Heart left ventricle (tissue), 16 donors: ENCODE measurements at regions not wholly inside any gene's neighbourhood (a gene's known extent, or its start where the extent isn't known, plus 50 kb on each side); places are given as distances from the start of the nearest gene placed in this dataset.

ENCODE experiments used
- ATAC-seq, 4 donors: fragments of 200-7000 bp; cut with Tn5 transposase; one replicate each; pipeline ENCODE4 v1.9.1; 2020 to 2022; ENCODE audit warnings: moderate library complexity in 4 of 4, mild to moderate bottlenecking in 3 of 4, moderate number of reproducible peaks in 1 of 4
- DNase-seq, 5 donors: peaks; one replicate each; pipeline ENCODE4 v3.0.0-alpha.2; 2020
- H3K27ac ChIP-seq, 12 donors: fragments of 200-600 bp; sonication (generic) in 4 of 12; one replicate each; pipeline versions ENCODE4 v1.5.0 to v1.8.0; 2016 to 2022; ENCODE audit warnings: mild to moderate bottlenecking in 2 of 12
- H3K27me3 ChIP-seq, 9 donors: fragments of 200-600 bp; sonication (generic) in 2 of 9; one replicate each; pipeline versions ENCODE4 v1.5.1 to v1.8.0; 2016 to 2022; ENCODE audit warnings: mild to moderate bottlenecking in 3 of 9
- H3K36me3 ChIP-seq, 9 donors: fragments of 200-600 bp; sonication (generic) in 2 of 9; one replicate each; pipeline versions ENCODE4 v1.5.0 to v1.8.0; 2018 to 2022; ENCODE audit warnings: mild to moderate bottlenecking in 2 of 9
- H3K4me1 ChIP-seq, 12 donors: fragments of 200-600 bp; sonication (generic) in 4 of 12; one replicate each; pipeline versions ENCODE4 v1.5.0 to v1.8.0; 2016 to 2022; ENCODE audit warnings: mild to moderate bottlenecking in 3 of 12
- H3K4me3 ChIP-seq, 12 donors: fragments of 200-600 bp; sonication (generic) in 4 of 12; one replicate each; pipeline versions ENCODE4 v1.5.0 to v1.8.0; 2017 to 2022; ENCODE audit warnings: mild to moderate bottlenecking in 9 of 12, moderate library complexity in 4 of 12
- H3K9me3 ChIP-seq, 12 donors: fragments of 200-600 bp; sonication (generic) in 4 of 12; one replicate each; pipeline versions ENCODE4 v1.5.0 to v1.8.0; 2016 to 2022; ENCODE audit warnings: mild to moderate bottlenecking in 1 of 12
- POLR2A ChIP-seq, 2 donors: fragments of 450-650 bp; IDR thresholded peaks; one replicate each; pipeline ENCODE4 v1.6.1; 2017; ENCODE audit warnings: antibody characterized with exemption in 2 of 2, mild to moderate bottlenecking in 2 of 2, moderate library complexity in 2 of 2
- WGBS, 4 donors: extraction: QIAGEN DNeasy Blood & Tissue Kit in 2 of 4; methylation state at CpG; one replicate each; pipeline versions ENCODE4 v1.1.5 to v1.1.7; 2013 to 2018; 5-methylcytosine and 5-hydroxymethylcytosine counted together
- intact Hi-C, 10 donors: fragments of 100-400 bp; cut with DNase I; formaldehyde crosslinking; loops; one replicate each; pipeline versions ENCODE4 v1.11.1 to v1.14.2; 2022
- TF ChIP-seq, protein P1 (sequence below), 12 donors: fragments of 200-600 bp; sonication (generic) in 4 of 12; IDR thresholded peaks; one replicate each; pipeline versions ENCODE4 v1.5.0 to v1.8.0; 2018 to 2022; ENCODE audit warnings: antibody characterized with exemption in 12 of 12, mild to moderate bottlenecking in 5 of 12
- donor health status: ischemic (EF 13 %, LVEDD 7.1; RV severe dilation, severe dysfunction).
- donor health status: healthy with polysubstance abuse.
- donor health status: DM: no; HTN: yes; CAD: no.
- donor health status: DM: no; HTN: no; CAD: no.
- donor health status: ischemic (EF 25% LVEDD 6.9; RV normal size, moderate dysfunction).
- donor health status: ischemic (EF 25% LVEDD 5.7; RV mildly dilated, moderate dysfunction).
- donor health status: healthy.
- donor health status: DM: yes; HTN: yes; CAD: no.
- donor health status: ischemic (EF 35%, LVEDD 5.7; RV mildly dilated, moderate dysfunction).
- donor health status: nonischemic (EF 11% LVEDD 7.7; RV severe dilation, severe dysfunction).
- donor health status: DM: yes; HTN: yes; CAD: no.
- donor health status: PGD.
- donor health status: ischemic (EF 29% LVEDD 5.4; RV normal size, mild dysfunction).
- donor health status: nonischemic (EF 23%, LVEDD 6.1; RV moderate dilation, normal function).

DNA sequence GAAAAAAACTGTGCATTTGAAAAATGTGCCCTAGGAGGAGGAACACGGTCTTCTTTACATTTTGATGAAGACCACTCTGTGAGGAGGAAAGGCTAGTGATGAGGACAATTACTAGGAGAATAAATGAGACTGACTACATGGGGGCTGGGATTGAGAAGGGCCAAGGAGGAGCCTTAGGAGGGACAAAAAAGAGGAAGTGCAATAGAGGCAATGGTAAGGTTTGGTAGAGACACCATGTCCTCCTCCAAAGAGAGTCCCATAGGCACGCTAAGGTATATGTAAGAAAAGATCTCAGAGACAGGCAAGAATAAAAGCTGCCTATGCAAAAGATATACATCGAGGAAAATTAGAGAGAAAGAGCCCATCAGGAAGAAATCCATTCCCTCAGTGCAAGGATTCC is 336.5 kb upstream of the SFRP2 start:
- no peak for DNase-seq
- WGBS, 4 donors: 80 to 85% (median 81%) methylated on average over 3 of the region's 3 CpGs

DNA sequence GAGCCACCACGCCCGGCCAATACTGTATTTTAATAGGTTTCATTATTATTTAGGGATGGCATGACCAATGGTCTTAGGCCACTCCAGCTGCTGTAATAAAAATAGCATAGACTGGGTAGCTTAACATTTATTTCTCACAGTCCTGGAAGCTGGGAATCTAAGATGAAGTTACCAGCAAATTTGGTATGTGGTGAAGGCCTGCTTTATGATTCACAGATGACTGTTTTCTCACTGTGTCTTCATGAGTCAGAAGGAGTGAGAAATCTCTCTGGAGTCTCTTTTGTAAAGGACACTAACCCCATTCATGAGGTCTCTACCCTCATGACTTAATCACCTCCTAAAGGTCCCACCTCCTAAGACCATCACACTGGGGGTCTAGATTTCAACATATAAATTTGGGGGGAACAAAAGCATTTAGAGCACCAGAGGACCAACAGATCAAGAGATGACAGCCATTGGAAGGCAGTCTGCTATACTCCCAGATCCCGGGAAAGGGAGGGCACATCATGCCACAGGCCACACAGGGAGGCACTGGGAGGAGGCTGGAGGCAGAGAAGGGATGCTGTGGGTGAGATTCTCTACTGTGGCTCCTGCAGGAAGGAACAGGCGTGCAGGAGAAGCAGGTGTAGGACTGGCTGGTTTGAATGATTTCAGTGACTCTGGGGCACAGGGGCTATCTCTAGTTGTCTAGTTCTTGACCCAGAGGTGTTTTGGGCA is 335.8 kb upstream of the SFRP2 start:
- no peak overlapping the region for H3K27ac ChIP-seq
- H3K4me1 ChIP-seq: no peaks in the 10 kb centered on the region
- 58 to 67% (median 61%) methylated on average over 4 of the region's 4 CpGs for WGBS, 4 donors
- no peak overlapping the region for H3K4me3 ChIP-seq
- intact Hi-C loops: no loop called here
- TF ChIP-seq, protein P1, sequence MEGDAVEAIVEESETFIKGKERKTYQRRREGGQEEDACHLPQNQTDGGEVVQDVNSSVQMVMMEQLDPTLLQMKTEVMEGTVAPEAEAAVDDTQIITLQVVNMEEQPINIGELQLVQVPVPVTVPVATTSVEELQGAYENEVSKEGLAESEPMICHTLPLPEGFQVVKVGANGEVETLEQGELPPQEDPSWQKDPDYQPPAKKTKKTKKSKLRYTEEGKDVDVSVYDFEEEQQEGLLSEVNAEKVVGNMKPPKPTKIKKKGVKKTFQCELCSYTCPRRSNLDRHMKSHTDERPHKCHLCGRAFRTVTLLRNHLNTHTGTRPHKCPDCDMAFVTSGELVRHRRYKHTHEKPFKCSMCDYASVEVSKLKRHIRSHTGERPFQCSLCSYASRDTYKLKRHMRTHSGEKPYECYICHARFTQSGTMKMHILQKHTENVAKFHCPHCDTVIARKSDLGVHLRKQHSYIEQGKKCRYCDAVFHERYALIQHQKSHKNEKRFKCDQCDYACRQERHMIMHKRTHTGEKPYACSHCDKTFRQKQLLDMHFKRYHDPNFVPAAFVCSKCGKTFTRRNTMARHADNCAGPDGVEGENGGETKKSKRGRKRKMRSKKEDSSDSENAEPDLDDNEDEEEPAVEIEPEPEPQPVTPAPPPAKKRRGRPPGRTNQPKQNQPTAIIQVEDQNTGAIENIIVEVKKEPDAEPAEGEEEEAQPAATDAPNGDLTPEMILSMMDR (IDR thresholded peaks at IDR 0.05): no peak
- TF ChIP-seq POLR2A (IDR thresholded peaks at IDR 0.05): no peak
- H3K27me3 ChIP-seq: no peaks in the 10 kb centered on the region
- peaks cover 0 to 10% (median 0%) of the 10 kb centered on the region in 12 donors for H3K9me3 ChIP-seq
- DNase-seq (no peak), ATAC-seq (no peak)
- H3K36me3 ChIP-seq: no peaks in the 10 kb centered on the region

More for the DNA sequence above, 336.5 kb upstream of the SFRP2 start:
- ATAC-seq: no peak
- H3K9me3 ChIP-seq: peaks cover 0 to 10% (median 0%) of the 10 kb centered on the region in 12 donors
- TF ChIP-seq, protein P1 (IDR thresholded peaks at IDR 0.05): no peak
- no peak for TF ChIP-seq POLR2A (IDR thresholded peaks at IDR 0.05)
- H3K4me3 ChIP-seq: no peak overlapping the region
- no peaks in the 10 kb centered on the region for H3K36me3 ChIP-seq
- intact Hi-C loops: no loop called here
- no peaks in the 10 kb centered on the region for H3K4me1 ChIP-seq
- H3K27me3 ChIP-seq: no peaks in the 10 kb centered on the region
- H3K27ac ChIP-seq: no peak overlapping the region

DNA sequence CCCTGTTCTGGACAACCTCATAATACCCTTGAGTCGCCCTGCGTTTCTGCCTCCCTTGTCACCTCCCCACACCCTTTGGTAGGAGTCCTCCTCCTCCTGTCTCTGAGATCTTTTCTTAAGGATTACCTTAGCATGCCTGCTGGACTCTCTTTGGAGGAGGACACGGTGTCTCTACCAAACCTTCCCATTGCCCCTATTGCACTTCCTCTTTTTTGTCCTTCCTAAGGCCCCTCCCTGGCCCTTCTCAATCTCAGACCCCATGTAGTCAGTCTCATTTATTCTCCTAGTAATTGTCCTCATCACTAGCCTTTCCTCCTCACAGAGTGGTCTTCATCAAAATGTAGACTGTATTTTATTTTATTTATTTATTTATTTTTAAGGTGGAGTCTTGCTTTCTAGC is 335.0 kb upstream of the SFRP2 start:
- no peak for DNase-seq
- ATAC-seq: no peak
- H3K4me1 ChIP-seq: no peaks in the 10 kb centered on the region
- H3K27me3 ChIP-seq: no peaks in the 10 kb centered on the region
- WGBS, 4 donors: 88 to 96% (median 92%) methylated on average over 3 of the region's 3 CpGs
- no peak overlapping the region for H3K27ac ChIP-seq
- intact Hi-C loops: no loop called here
- H3K4me3 ChIP-seq: no peak overlapping the region
- H3K36me3 ChIP-seq: no peaks in the 10 kb centered on the region
- no peak for TF ChIP-seq POLR2A (IDR thresholded peaks at IDR 0.05)
- TF ChIP-seq, protein P1 (IDR thresholded peaks at IDR 0.05): no peak
- peaks cover 0 to 10% (median 0%) of the 10 kb centered on the region in 12 donors for H3K9me3 ChIP-seq

DNA sequence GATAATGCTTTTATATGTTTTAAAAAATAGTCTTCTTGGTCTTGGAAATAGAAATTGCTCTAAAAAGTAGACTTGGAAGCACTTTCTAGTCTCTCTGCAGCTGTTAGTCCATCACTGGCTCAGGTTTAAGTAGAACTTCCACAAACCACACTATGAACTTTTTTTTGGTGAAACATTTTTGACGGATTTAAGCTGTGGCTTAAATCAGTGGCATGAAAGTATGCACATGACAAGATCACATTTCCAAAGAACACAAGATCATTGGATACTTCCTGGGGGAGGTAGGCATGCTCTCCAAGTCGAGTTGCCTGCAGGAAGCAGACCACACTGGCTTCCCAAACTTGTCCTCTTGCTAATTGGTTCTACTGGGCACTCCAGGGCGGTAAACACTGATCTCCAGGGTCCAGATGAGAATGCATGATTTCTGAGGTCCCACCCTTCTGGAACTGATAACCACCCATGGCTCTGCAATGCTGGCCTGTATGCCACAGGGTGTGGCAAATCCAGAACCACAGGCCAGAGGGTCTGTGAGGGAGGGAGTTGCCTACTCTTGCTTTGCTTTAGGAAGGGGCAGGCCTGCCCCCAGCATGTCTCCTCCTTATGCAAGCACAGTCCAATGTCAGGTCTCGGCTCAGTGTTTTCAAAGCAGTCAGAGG is 331.9 kb upstream of the SFRP2 start:
- Histone ChIP-seq H3K36me3 (no peaks in the 10 kb centered on the region), H3K27me3 (no peaks in the 10 kb centered on the region), H3K4me1 (no peaks in the 10 kb centered on the region), H3K4me3 (no peak overlapping the region), H3K27ac (no peak overlapping the region), H3K9me3 (no peaks in the 10 kb centered on the region)
- WGBS, 4 donors: 52 to 70% (median 62%) methylated on average over 4 of the region's 4 CpGs
- intact Hi-C loops: no loop called here
- no peak for TF ChIP-seq POLR2A (IDR thresholded peaks at IDR 0.05)
- TF ChIP-seq, protein P1 (IDR thresholded peaks at IDR 0.05): no peak
- ATAC-seq: no peak
- no peak for DNase-seq
